BLaER1 (cell line): ENCODE measurements at regions not wholly inside any gene's neighbourhood (a gene's known extent, or its start where the extent isn't known, plus 50 kb on each side); places are given as distances from the start of the nearest gene placed in this dataset.
"Not testable (repeated sequence)": the region's sequence is repeated elsewhere in the genome, so short reads cannot be mapped to it uniquely, and the experiment has no call there.

Source experiments
- H3K27ac ChIP-seq: shearing (Covaris generic); formaldehyde crosslinking; 2 replicates; pipeline ENCODE4 v1.8.1; 2022
- H3K27me3 ChIP-seq: shearing (Covaris generic); formaldehyde crosslinking; 2 replicates; pipeline ENCODE4 v1.8.1; 2022
- H3K36me3 ChIP-seq: shearing (Covaris generic); formaldehyde crosslinking; 2 replicates; pipeline ENCODE4 v1.8.1; 2022
- H3K4me1 ChIP-seq: shearing (Covaris generic); formaldehyde crosslinking; 2 replicates; pipeline ENCODE4 v1.8.1; 2022
- H3K4me2 ChIP-seq: shearing (Covaris generic); formaldehyde crosslinking; 2 replicates; pipeline ENCODE4 v1.8.1; 2022
- H3K4me3 ChIP-seq: shearing (Covaris generic); formaldehyde crosslinking; 2 replicates; pipeline ENCODE4 v1.8.1; 2022
- H3K9ac ChIP-seq: shearing (Covaris generic); formaldehyde crosslinking; 2 replicates; pipeline ENCODE4 v1.8.1; 2022
- H3K9me3 ChIP-seq: shearing (Covaris generic); formaldehyde crosslinking; 2 replicates; pipeline ENCODE4 v1.8.1; 2022
- H4K20me1 ChIP-seq: shearing (Covaris generic); formaldehyde crosslinking; 2 replicates; pipeline ENCODE4 v1.8.1; 2022
- Cebpa-rat ChIP-seq: shearing (Covaris generic); IDR thresholded peaks from 2 replicates; pipeline ENCODE4 v1.8.1; 2022

DNA sequence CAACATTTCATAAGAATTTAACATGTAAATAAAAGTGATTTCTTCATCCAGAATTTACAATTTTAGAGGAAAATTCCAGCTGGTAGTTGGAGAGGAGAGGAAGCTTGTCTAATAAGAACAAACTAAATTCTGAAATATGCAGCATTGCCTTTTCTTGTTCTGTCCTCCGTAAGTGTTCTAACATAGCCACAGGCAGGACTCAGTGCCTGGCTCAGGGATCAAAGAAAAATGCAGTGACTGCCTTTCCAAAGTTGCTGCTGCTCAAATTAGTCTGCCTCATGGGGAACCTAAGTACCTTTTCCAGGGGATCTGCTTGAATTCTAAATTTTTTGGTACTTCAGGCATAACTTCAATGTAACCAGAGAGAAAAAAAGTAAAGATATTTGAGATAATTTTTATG lies 713.0 kb upstream of the CADM2 start:
- Histone ChIP-seq H3K4me1 (no peaks in the 10 kb centered on the region), H3K9me3 (no peaks in the 10 kb centered on the region; the same call in 1 of the 2 replicates), H3K36me3 (no peaks in the 10 kb centered on the region), H3K9ac (no peak overlapping the region), H3K27ac (no peak overlapping the region), H4K20me1 (no peaks in the 10 kb centered on the region), H3K27me3 (no peaks in the 10 kb centered on the region), H3K4me3 (no peak overlapping the region), H3K4me2 (no peak overlapping the region)
- TF ChIP-seq Cebpa-rat, result no peak

DNA sequence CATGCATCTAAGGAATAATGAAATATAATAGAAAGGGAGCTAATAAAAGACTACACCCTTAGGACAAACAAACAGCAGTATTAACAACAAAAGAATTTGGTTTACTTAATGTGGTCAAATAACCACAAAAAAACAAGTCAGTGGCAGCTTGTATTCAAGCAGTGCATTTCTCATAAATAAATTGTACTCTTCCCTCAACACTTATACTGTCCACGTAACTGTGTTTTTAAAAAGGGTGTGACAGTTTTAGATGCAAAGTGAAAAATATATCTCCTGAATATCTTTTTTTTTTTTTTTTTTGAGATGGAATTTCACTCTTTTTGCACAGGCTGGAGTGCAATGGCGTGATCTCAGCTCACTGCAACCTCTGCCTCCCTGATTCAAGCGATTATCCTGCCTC lies 698.2 kb upstream of the CADM2 start:
- Histone ChIP-seq H3K27ac (no peak overlapping the region), H3K4me2 (no peak overlapping the region), H4K20me1 (no peaks in the 10 kb centered on the region), H3K4me1 (no peaks in the 10 kb centered on the region), H3K27me3 (no peaks in the 10 kb centered on the region), H3K36me3 (no peaks in the 10 kb centered on the region), H3K4me3 (no peak overlapping the region), H3K9ac (no peak overlapping the region), H3K9me3 (no peaks in the 10 kb centered on the region)
- TF ChIP-seq Cebpa-rat, result no peak

DNA sequence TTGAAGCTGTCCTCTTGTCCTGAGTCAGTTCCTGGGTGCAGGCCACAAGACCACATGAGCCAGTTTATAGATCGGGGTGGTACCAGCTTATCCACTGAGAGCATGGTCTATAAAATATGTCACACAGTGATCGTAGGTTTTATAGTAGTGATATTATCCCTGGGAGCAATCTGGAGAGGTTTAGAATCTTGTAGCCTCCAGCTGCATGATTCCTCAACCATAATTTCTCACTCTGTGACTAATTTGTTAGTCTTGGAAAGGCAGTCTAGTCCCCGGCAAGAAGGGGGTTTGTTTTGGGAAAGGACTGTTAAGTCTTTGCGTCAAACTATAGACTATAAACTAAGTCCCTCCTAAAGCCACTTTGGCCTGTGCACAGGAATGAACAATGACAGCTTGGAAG lies 693.0 kb upstream of the CADM2 start:
- Histone ChIP-seq H3K4me3 (no peak overlapping the region), H3K9me3 (no peaks in the 10 kb centered on the region)

DNA sequence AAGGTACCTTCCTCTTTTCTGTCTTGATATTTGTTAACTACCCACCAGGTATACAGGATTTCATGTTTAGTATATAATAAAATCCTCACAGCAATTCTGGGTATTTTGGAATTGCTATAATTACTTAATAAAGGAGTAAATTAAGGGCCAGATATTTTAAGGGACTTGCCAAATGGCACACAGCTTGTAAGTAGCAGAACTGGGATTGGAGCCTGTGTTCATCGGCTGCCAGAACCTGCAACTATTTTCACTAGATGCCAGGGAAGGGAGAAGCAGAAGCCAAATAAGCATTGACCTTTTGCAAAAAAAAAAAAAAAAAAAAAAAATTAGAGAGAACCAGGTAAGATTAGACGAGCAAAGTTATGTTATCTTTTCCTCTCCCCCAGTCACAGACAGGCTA lies 683.3 kb upstream of the CADM2 start:
- Histone ChIP-seq H3K36me3 (no peaks in the 10 kb centered on the region), H4K20me1 (no peaks in the 10 kb centered on the region), H3K4me1 (no peaks in the 10 kb centered on the region), H3K27ac (no peak overlapping the region), H3K9me3 (no peaks in the 10 kb centered on the region), H3K4me2 (no peak overlapping the region), H3K4me3 (no peak overlapping the region), H3K27me3 (no peaks in the 10 kb centered on the region), H3K9ac (no peak overlapping the region)
- TF ChIP-seq Cebpa-rat, result no peak

More for the DNA sequence above, 693.0 kb upstream of the CADM2 start:
- Histone ChIP-seq H3K4me1 (no peaks in the 10 kb centered on the region), H3K36me3 (no peaks in the 10 kb centered on the region), H3K9ac (no peak overlapping the region), H3K4me2 (no peak overlapping the region), H4K20me1 (no peaks in the 10 kb centered on the region), H3K27me3 (no peaks in the 10 kb centered on the region), H3K27ac (no peak overlapping the region)
- TF ChIP-seq Cebpa-rat, result no peak

DNA sequence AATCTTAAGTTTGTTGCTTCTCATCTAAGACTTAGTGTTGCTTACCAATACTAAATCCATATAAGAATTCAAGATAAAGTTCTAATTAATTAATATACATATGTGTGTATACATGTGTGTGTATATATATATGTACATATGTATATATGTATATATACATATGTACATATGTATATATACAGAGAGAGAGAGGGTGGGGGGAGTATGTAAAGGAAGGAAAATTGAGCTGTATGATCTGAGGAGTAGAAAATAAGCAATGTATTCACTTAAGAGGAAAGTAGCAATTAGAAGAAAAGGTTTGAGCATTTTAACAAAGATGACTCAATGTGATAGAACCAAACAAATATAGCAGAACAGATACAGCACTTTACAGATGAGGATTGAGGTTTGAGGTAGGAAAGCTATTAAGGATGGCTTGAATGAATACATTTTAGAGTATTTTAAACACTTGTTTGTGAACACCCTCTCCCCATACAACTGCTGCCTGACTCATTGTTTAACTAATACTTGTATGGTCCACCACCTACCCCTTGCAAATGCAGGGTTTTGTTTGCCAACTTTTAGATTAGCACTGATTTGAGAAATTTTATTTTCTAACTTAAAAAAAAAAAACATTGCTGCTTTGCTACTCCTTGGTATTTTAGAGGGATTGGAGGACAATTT lies 681.1 kb upstream of the CADM2 start:
- Histone ChIP-seq H3K36me3 (no peaks in the 10 kb centered on the region), H3K27me3 (no peaks in the 10 kb centered on the region), H3K9ac (no peak overlapping the region), H3K4me1 (no peaks in the 10 kb centered on the region), H3K4me2 (no peak overlapping the region), H3K9me3 (no peaks in the 10 kb centered on the region), H3K4me3 (no peak overlapping the region), H4K20me1 (no peaks in the 10 kb centered on the region), H3K27ac (no peak overlapping the region)
- no peak for TF ChIP-seq Cebpa-rat

DNA sequence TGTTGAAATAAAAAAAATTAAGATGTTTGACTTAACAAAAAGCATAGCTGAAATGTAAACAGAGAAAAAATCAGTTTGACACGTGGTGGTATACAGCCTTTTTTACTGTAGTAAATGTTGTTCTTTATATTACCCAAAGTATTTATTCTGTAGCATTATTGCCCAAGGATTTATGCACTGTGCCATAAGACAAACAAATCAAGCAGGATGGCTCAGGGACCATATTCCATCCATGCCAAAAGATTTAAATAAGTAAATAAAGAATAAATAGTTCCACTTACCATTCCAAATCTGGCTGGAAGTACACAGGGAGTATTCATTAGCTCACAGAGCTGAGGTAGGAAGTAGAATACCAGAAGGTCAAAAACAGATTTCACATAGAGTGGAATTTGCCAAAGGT lies 666.7 kb upstream of the CADM2 start:
- no peak overlapping the region for H3K9ac ChIP-seq
- no peak overlapping the region for H3K4me2 ChIP-seq
- H3K4me3 ChIP-seq, result no peak overlapping the region
- TF ChIP-seq Cebpa-rat, result no peak
- H3K4me1 ChIP-seq, result no peaks in the 10 kb centered on the region
- no peaks in the 10 kb centered on the region for H4K20me1 ChIP-seq
- H3K27me3 ChIP-seq, result no peaks in the 10 kb centered on the region
- H3K36me3 ChIP-seq, result no peaks in the 10 kb centered on the region
- no peaks in the 10 kb centered on the region for H3K9me3 ChIP-seq
- no peak overlapping the region for H3K27ac ChIP-seq

DNA sequence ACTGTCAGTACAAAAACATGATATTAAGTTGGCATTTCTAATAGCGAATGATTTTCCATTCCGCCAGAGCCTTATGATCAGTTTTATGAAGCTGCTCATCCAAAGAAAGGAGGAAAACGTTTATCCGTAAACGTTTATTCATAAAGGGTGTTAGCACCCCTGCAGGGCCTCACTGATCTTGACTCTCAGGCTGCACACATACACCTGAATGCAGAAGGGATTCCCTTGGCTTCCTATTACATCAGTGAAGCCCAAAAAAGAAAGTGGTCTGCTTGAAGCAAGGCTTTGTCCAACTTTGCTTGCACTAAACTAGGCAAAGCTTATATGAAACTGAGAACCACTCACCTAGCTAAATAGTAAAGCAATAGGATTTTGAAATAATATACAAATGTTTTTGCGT lies 659.5 kb upstream of the CADM2 start:
- Histone ChIP-seq H3K4me3 (no peak overlapping the region), H4K20me1 (no peaks in the 10 kb centered on the region), H3K4me1 (no peaks in the 10 kb centered on the region), H3K9ac (no peak overlapping the region), H3K27ac (no peak overlapping the region), H3K36me3 (no peaks in the 10 kb centered on the region), H3K27me3 (no peaks in the 10 kb centered on the region), H3K9me3 (no peaks in the 10 kb centered on the region), H3K4me2 (no peak overlapping the region)
- no peak for TF ChIP-seq Cebpa-rat

DNA sequence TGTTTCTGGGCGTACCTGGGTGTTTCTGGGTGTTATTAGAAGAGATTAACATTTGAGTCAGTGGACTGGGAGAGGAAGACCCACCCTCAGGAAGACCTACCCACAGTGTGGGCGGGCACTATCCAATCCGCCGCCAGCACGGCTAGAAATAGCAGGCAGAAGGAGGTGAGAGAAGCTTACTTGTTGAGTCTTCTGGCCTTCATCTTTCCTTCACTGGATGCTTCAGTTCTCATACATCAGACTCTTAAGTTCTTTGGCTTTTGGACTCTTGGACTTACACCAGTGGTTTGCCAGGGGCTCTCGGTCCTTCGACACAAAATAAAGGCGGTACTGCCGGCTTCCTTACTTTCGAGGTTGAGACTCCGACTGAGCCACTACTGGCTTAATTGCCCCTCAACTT lies 654.6 kb upstream of the CADM2 start:
- H3K4me3 ChIP-seq, result no peak overlapping the region
- no peaks in the 10 kb centered on the region for H3K9me3 ChIP-seq
- no peak overlapping the region for H3K9ac ChIP-seq
- H3K4me1 ChIP-seq, result no peaks in the 10 kb centered on the region
- no peaks in the 10 kb centered on the region for H3K27me3 ChIP-seq
- H3K36me3 ChIP-seq, result no peaks in the 10 kb centered on the region
- H4K20me1 ChIP-seq, result no peaks in the 10 kb centered on the region
- H3K27ac ChIP-seq, result no peak overlapping the region
- H3K4me2 ChIP-seq, result no peak overlapping the region
- TF ChIP-seq Cebpa-rat, result no peak

DNA sequence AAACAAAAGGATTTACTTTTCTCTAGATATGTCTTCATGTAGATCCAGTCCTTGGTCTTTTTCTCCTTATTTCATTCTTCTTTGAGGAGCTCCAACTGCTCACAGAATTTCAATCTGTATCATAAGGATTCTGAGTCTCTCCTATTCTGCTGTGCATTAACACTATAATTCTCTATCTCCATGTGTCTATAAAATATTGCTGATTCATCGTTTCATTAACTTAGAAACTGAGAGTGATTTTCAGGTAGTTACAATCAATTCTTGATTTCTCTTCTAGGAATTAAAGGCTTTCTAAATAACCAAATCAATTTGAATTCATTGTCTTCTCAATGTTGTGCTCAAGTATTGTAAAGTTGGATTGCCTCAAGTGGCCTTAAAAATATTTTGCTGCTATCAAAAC lies 651.5 kb upstream of the CADM2 start:
- no peaks in the 10 kb centered on the region for H4K20me1 ChIP-seq
- no peaks in the 10 kb centered on the region for H3K4me1 ChIP-seq
- no peak overlapping the region for H3K4me3 ChIP-seq
- H3K36me3 ChIP-seq, result no peaks in the 10 kb centered on the region
- H3K4me2 ChIP-seq, result no peak overlapping the region
- H3K9me3 ChIP-seq, result no peaks in the 10 kb centered on the region
- no peak overlapping the region for H3K9ac ChIP-seq
- no peak for TF ChIP-seq Cebpa-rat
- H3K27ac ChIP-seq, result no peak overlapping the region
- H3K27me3 ChIP-seq, result no peaks in the 10 kb centered on the region

DNA sequence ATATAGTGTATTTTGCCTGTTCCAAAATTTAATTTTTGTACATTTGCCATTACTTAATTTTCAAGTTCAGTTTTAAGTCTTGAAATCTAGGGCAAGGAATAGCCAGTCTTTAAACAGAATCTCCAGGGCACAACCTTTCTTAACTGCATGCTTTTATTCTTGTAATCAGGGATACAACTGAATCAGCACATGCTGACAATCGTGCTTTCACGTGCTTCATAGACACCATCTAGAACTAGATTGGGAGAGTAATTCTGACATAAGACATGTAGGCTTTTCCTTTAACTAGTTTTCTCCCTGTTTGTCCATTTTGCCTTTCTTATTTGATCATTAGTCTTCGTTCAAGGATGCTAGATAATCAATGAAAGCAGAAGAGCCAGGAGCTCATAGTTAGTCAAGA lies 650.4 kb upstream of the CADM2 start:
- Histone ChIP-seq H3K9ac (no peak overlapping the region), H3K27me3 (no peaks in the 10 kb centered on the region), H3K4me3 (no peak overlapping the region), H3K4me2 (no peak overlapping the region), H3K4me1 (no peaks in the 10 kb centered on the region), H3K27ac (no peak overlapping the region), H4K20me1 (no peaks in the 10 kb centered on the region), H3K36me3 (no peaks in the 10 kb centered on the region), H3K9me3 (no peaks in the 10 kb centered on the region)
- no peak for TF ChIP-seq Cebpa-rat

DNA sequence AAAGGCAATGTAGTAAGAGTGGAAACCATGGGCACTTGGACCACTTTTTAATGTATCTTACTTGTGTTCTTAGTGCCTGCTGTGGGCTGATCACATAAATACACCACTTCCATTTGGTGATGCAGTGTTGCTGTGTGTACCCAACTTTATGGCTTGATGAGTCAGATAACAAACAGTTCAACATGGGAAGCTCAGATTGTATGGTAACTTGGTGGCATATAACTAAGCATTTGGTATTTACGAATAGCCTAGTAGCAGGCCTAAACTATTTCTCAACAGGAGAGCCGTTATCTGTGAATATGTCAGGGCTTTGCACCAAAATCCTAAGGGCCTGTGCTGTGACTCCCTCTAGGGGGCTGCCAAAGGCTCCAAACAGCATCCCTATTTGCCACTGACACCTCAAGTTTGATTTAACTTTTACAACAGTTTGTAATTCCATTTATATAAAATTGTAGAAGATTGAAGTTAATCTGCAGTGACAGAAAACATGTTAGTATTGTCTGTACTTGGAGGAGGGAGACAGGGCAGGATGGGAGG lies 640.4 kb upstream of the CADM2 start:
- Histone ChIP-seq H3K4me3 (no peak overlapping the region), H3K4me2 (no peak overlapping the region), H4K20me1 (no peaks in the 10 kb centered on the region), H3K36me3 (no peaks in the 10 kb centered on the region), H3K27ac (no peak overlapping the region), H3K4me1 (no peaks in the 10 kb centered on the region), H3K9ac (no peak overlapping the region), H3K27me3 (no peaks in the 10 kb centered on the region), H3K9me3 (no peaks in the 10 kb centered on the region)
- no peak for TF ChIP-seq Cebpa-rat

DNA sequence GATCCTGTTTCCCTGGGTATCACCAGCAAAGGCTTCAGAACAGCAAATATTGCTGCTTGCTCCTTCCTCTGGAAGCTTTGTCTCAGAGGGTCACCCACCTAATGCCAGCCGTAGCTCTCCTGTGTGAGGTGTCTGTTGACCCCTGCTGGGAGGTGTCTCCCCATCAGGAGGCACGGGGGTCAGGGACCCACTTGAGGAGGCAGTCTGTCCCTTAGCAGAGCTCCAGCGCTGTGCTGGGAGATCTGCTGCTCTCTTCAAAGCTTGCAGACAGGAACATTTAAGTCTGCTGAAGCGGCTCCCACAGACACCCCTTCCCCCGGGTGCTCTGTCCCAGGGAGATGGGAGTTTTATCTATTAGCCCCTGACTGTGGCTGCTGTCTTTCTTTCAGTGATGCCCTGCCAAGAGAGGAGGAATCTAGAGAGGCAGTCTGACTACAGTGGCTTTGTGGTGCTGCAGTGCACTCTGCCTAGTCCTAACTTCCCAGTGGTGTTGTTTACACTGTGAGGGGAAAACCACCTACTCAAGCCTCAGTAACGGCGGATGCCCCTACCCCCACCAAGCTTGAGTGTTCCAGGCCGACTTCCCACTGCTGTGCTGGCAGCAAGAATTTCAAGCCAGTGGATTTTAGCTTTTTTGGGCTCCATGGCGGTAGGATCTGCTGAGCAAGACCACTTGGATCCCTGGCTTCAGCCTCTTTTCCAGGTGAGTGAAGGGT lies 593.1 kb upstream of the CADM2 start:
- H3K36me3 ChIP-seq, H3K4me2 ChIP-seq, H3K4me3 ChIP-seq, H4K20me1 ChIP-seq, H3K27ac ChIP-seq, H3K27me3 ChIP-seq, H3K4me1 ChIP-seq, H3K9ac ChIP-seq, H3K9me3 ChIP-seq: not testable (repeated sequence)
